SIG-M5 treated with dmso at 0.1 percent for 504 hours (cell line): ENCODE measurements at regions not wholly inside any gene's neighbourhood (a gene's known extent, or its start where the extent isn't known, plus 50 kb on each side); places are given as distances from the start of the nearest gene placed in this dataset.
"Not testable (repeated sequence)": the region's sequence is repeated elsewhere in the genome, so short reads cannot be mapped to it uniquely, and the experiment has no call there.

Experiments
- DNase-seq: peaks from one replicate; lab custom pipeline; 2025; ENCODE audit not compliant: unreplicated experiment; lab: John Stamatoyannopoulos, UW

GRCh38 chr22:23500508-23501260 lies 79.4 kb downstream of the IGLL1 start:
- no peak for DNase-seq

- DNase-seq = no peak
Measured at GRCh38 chr22:23499845-23500500, 80.1 kb downstream of the IGLL1 start.

DNA sequence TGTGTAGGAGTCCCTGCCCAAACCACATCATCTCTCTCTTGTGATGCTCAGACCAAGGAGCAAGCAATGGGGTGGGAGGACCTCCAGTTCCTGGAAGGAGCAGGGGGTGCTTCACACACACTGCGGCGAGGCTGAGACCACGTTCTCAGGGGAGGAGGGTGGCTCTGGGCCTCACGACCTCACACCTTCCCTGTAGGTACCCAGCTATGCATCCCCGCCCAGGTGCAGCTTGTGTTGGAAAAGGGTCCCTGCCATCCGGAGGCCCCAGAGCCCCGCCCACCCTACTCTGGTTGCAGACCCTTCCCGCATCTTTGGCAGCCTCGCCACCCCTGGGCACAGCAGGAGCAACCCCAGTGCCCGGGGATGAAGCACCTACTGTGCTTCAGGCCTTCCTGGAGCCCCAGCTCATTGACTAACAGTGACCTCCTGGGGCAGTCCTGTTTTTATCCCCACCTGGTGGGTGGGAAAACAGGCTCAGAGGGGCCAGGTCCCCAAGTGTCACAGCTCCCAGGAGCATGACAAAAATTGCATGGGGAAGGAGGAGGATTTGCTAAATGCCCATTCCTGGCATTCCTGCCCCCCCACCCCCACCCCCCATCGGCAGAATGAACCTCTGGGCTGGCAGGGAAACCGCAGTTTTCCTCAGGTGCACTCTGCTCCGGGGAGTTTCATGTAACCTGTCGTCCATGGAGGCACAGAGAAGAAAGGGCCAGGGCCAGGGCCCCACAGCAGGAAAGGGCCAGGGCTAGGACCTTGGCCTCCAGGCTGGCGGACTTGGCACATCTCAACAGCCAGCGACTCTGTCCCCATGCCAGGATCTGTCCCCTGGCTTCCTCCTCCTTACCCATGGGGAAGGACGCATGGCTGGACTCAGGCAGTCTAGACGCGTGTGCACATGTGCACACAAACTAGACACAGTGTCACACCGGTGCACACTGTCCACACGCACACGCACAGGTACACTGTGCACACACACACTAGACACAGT lies 81.0 kb downstream of the IGLL1 start:
- no peak for DNase-seq

- DNase-seq = not testable (repeated sequence)
Measured at GRCh38 chr22:23497889-23498288, 82.2 kb downstream of the IGLL1 start.

GRCh38 chr22:23497016-23497885 lies 82.8 kb downstream of the IGLL1 start:
- DNase-seq = no peak

- DNase-seq = no peak
Measured at GRCh38 chr22:23496445-23496833, 83.7 kb downstream of the IGLL1 start.

GRCh38 chr22:23495614-23496444 lies 84.3 kb downstream of the IGLL1 start:
- DNase-seq = no peak

- no peak for DNase-seq
Measured at GRCh38 chr22:23494930-23495266, 85.2 kb downstream of the IGLL1 start.

DNA sequence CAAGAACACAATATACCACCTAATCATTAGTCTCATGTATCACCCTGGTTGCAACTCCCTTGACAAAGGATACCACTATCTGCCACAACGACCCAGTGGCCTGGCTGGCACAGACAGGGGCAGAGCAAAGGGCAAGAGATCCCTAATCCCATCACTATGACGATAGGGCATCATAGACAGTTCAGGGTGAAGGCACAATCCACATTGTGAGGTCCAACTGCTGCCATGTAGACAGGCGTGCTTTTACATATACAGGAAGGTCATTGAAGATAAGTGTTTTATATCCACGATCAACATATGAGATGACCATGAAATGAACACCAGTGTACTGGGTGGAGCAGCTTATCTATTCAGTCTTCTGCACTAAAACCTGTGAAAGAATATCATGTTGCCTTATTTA lies 94.6 kb downstream of the IGLL1 start:
- DNase-seq = no peak

- DNase-seq = no peak
Measured at GRCh38 chr22:23484651-23485050, 95.4 kb downstream of the IGLL1 start.

- DNase-seq = no peak
Measured at GRCh38 chr22:23481369-23481768, 98.7 kb downstream of the IGLL1 start.

- no peak for DNase-seq
Measured at GRCh38 chr22:23478175-23478574, 101.9 kb downstream of the IGLL1 start.

DNA sequence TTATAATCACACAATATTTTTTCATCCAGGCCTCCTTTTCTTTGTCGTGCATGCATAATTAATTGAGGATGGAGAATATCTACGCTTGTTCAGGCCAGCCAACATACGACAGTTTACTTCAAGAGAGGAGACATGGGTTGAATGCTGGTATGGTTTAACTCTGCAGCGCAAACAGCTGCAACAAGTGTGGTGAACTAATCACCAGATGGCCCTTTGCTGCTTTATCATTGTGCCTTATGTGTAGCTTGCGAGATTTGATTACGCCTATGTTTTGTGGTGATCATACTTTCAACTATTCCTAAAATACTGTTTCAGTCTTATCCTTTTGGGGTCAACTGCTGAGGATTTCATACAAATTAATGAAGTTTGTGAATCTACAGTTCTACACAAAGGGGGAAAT lies 105.6 kb downstream of the IGLL1 start:
- DNase-seq = not testable (repeated sequence)

GRCh38 chr22:23473901-23474300 lies 106.2 kb downstream of the IGLL1 start:
- no peak for DNase-seq

DNA sequence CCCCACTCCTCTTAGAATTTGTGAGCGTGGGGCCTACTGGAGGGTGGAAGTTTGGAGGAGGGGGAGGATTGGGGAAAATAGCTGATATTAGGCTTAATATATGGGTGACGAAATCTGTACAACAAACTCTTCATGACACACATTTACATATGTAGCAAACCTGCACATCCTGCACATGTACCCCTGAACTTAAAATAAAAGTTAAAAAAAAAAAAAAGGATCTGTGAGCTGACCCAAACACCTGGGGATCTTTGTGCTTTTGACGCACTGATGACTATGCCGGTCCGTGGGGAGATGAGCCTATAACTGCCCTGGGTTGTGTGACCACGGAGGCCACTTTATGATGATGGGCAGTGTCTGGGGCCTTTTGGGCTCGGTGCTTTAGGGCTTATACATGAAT lies 107.7 kb downstream of the IGLL1 start:
- DNase-seq = not testable (repeated sequence)

DNA sequence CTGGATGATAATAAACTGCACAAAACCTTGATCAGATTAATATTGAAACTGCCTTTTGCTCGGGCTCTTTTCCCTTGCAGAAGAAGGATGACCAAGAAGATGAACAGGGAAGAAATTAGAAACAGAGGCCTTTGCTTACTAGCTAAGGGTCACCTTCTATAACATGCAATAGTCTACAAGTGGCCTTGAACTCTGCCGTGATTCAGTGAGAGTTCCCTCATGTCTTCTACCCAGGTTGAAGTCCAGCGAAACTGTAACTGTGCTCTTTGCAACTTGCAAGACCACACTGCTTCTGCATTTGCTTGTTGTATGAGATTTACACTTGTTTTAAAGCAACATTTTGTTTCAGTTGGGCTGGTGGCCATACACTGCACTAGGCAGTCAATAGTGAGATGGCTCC lies 108.4 kb downstream of the IGLL1 start:
- DNase-seq = no peak

- no peak for DNase-seq
Measured at GRCh38 chr22:23470811-23471389, 109.2 kb downstream of the IGLL1 start.

DNA sequence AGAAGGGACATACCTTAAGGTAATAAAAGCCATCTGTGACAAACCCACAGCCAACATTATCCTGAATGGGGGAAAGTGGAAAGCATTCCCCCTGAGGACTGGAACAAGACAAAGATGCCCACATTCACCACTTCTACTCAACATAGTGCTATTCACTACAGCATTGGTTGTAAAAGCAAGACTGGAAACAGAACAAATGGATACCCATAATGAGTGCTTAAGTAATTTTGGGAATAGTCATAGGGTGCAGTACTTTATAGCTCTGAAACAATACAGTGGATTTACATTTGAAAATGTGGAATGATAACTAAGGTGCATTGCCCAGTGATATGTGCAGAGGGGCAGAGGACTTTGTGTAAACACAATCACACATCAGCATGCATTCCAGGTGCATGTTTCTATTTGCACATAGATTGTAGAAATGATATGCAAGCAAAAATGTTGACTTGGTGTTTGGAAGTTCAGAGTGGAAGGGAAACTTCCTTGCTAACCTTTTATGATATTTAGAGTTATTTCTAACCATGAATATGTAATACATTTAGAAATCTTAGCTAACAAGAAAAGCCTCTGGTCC lies 112.3 kb downstream of the IGLL1 start:
- DNase-seq = no peak

DNA sequence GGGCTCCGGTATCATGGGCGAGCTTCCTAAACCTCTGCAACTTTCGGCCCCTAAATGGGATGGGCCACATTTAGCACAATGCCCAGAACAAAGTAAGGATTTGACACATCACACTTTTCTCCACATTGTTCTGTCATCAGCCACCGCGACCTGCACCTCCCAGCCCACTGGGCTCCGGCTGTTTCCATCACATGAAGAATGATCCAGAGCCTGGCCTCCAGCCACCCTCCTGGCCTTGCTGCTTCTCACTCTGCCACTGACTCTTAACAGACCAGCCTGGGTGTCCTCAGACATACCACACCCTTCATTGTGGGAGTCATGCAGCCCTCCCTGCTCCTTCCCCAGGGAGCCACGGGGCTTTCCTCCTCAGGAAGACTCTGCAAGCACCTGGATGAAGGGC lies 113.7 kb downstream of the IGLL1 start:
- DNase-seq = no peak
